SK-N-SH (cell line): ENCODE measurements at regions not wholly inside any gene's neighbourhood (a gene's known extent, or its start where the extent isn't known, plus 50 kb on each side); places are given as distances from the start of the nearest gene placed in this dataset.

Source experiments
- CTCF ChIA-PET: fragments of 300-600, 350-600 bp; formaldehyde crosslinking; extraction: SDS; loops from one replicate; lab custom pipeline; 2021; lab: Yijun Ruan, JAX
- POLR2A ChIA-PET: fragments of 350-600 bp; sonication (Branson Sonifier 250); formaldehyde crosslinking; extraction: SDS; loops from one replicate; lab custom pipeline; 2020; ENCODE audit warnings: antibody characterized with exemption, inconsistent platforms; lab: Yijun Ruan, JAX
- DNase-seq: peaks from one replicate; pipeline ENCODE4 v3.0.0; 2012
- H2AFZ ChIP-seq: fragments of 200-600 bp; sonication (generic); 2 replicates; pipeline ENCODE4 v1.8.1; 2016; ENCODE audit warnings: antibody characterized with exemption, mild to moderate bottlenecking, low read depth
- H3F3A ChIP-seq: fragments of 200-600 bp; sonication (generic); replicated peaks from 2 replicates; pipeline ENCODE3; 2016; ENCODE audit warnings: antibody characterized with exemption, mild to moderate bottlenecking; ENCODE audit not compliant: insufficient read depth
- H3K27ac ChIP-seq, 2 experiments: fragments of 200-500 bp in 1 of 2; fragments of 200-600 bp in 1 of 2; sonication (Bioruptor generic) in 1 of 2; sonication (generic), shearing (Covaris generic) in 1 of 2; 2 replicates each; pipeline versions ENCODE4 v1.5.1 to v1.6.1; 2014 to 2016; ENCODE audit warnings: low read depth in 2 of 2, inconsistent platforms in 1 of 2, low read length in 1 of 2, mild to moderate bottlenecking in 1 of 2, mixed read lengths in 1 of 2
- H3K27me3 ChIP-seq: fragments of 200-600 bp; sonication (generic), shearing (Covaris generic); 2 replicates; pipeline ENCODE4 v1.6.1; 2016; ENCODE audit warnings: mixed run types; ENCODE audit not compliant: insufficient read depth
- H3K36me3 ChIP-seq, 2 experiments: fragments of 200-500 bp in 1 of 2; fragments of 200-600 bp in 1 of 2; sonication (Bioruptor generic) in 1 of 2; sonication (generic) in 1 of 2; replicated peaks in 1 of 2; 2 replicates each; pipeline versions ENCODE3 to v1.5.1; 2014 to 2016; ENCODE audit warnings: low read length in 1 of 2, mild to moderate bottlenecking in 1 of 2; ENCODE audit not compliant: insufficient read depth in 2 of 2, control insufficient read depth in 1 of 2
- H3K4me1 ChIP-seq, 2 experiments: fragments of 200-500 bp in 1 of 2; fragments of 200-600 bp in 1 of 2; sonication (Bioruptor generic) in 1 of 2; sonication (generic), shearing (Covaris generic) in 1 of 2; 2 replicates each; pipeline versions ENCODE4 v1.5.1 to v1.6.1; 2014 to 2016; ENCODE audit warnings: low read depth in 1 of 2, low read length in 1 of 2, mixed run types in 1 of 2; ENCODE audit not compliant: insufficient read depth in 2 of 2, control insufficient read depth in 1 of 2
- H3K4me2 ChIP-seq: fragments of 200-600 bp; sonication (generic), shearing (Covaris generic); 2 replicates; pipeline ENCODE4 v1.6.1; 2017; ENCODE audit warnings: mixed run types
- H3K4me3 ChIP-seq, 2 experiments: fragments of 200-500 bp in 1 of 2; fragments of 200-600 bp in 1 of 2; sonication (Bioruptor generic) in 1 of 2; sonication (generic), shearing (Covaris generic) in 1 of 2; 2 replicates each; pipeline versions ENCODE4 v1.5.1 to v1.8.1; 2014 to 2016; ENCODE audit warnings: low read depth in 2 of 2, inconsistent platforms in 1 of 2, low read length in 1 of 2, mild to moderate bottlenecking in 1 of 2, mixed read lengths in 1 of 2, moderate library complexity in 1 of 2
- H3K79me2 ChIP-seq: fragments of 200-600 bp; sonication (generic); 2 replicates; pipeline ENCODE4 v1.8.1; 2017; ENCODE audit warnings: mild to moderate bottlenecking; ENCODE audit not compliant: insufficient read depth
- H3K9ac ChIP-seq: fragments of 200-600 bp; sonication (generic); 2 replicates; pipeline ENCODE4 v1.6.1; 2017; ENCODE audit warnings: mixed run types
- H3K9me2 ChIP-seq: fragments of 200-600 bp; sonication (generic); 2 replicates; pipeline ENCODE4 v1.6.1; 2017; ENCODE audit warnings: mixed run types
- H3K9me3 ChIP-seq: fragments of 200-600 bp; sonication (generic); 2 replicates; pipeline ENCODE4 v1.6.1; 2017; ENCODE audit warnings: mixed run types, mild to moderate bottlenecking, moderate library complexity
- H4K20me1 ChIP-seq: fragments of 200-600 bp; sonication (generic); 2 replicates; pipeline ENCODE4 v1.6.1; 2017; ENCODE audit warnings: mild to moderate bottlenecking, mixed run types; ENCODE audit not compliant: insufficient read depth
- CTCF ChIP-seq: fragments of 200-600 bp; sonication (generic); IDR thresholded peaks from 2 replicates; pipeline ENCODE4 v1.6.1; 2017; ENCODE audit warnings: antibody characterized with exemption, mild to moderate bottlenecking, moderate library complexity
- ELF1 ChIP-seq: IDR thresholded peaks from 2 replicates; pipeline ENCODE4 v1.4.0; 2012
- EP300 ChIP-seq, 2 experiments: IDR thresholded peaks; 2 replicates each; pipeline versions ENCODE4 v1.4.0 to v1.6.1; 2012; ENCODE audit warnings: borderline replicate concordance in 1 of 2, low read depth in 1 of 2, low read length in 1 of 2
- FOSL2 ChIP-seq: IDR thresholded peaks from 2 replicates; pipeline ENCODE4 v1.4.0; 2012; ENCODE audit warnings: low read depth, mild to moderate bottlenecking, moderate library complexity, borderline replicate concordance
- GATA2 ChIP-seq: sonication (generic); formaldehyde crosslinking; IDR thresholded peaks from 2 replicates; pipeline ENCODE4 v1.5.0; 2020; ENCODE audit warnings: mild to moderate bottlenecking, missing genetic modification reagents
- JUND ChIP-seq: IDR thresholded peaks from 2 replicates; pipeline ENCODE4 v1.4.0; 2012
- NFIC ChIP-seq: IDR thresholded peaks from 2 replicates; pipeline ENCODE4 v1.4.0; 2012; ENCODE audit warnings: borderline replicate concordance
- PBX3 ChIP-seq: IDR thresholded peaks from 2 replicates; pipeline ENCODE4; 2012
- RCOR1 ChIP-seq: fragments of 150-350 bp; IDR thresholded peaks from 2 replicates; pipeline ENCODE4 v1.6.1; 2017; ENCODE audit warnings: antibody characterized with exemption, low read length
- REST ChIP-seq: IDR thresholded peaks from 2 replicates; pipeline ENCODE4 v1.6.1; 2012; ENCODE audit warnings: mild to moderate bottlenecking, low read depth, low read length, moderate library complexity
- RFX5 ChIP-seq: IDR thresholded peaks from 2 replicates; pipeline ENCODE4 v1.6.1; 2012; ENCODE audit warnings: mild to moderate bottlenecking, improper control_type of control experiment, low read length
- TCF12 ChIP-seq: IDR thresholded peaks from 2 replicates; pipeline ENCODE4 v1.4.0; 2012
- USF2 ChIP-seq: fragments of 150-350 bp; IDR thresholded peaks from 2 replicates; pipeline ENCODE4 v1.6.1; 2017; ENCODE audit warnings: antibody characterized with exemption, low read length, low read depth, borderline replicate concordance
- ZBTB33 ChIP-seq: IDR thresholded peaks from 2 replicates; pipeline ENCODE4 v1.4.0; 2012; ENCODE audit warnings: low read depth, borderline replicate concordance
- WGBS: methylation state at CpG from one replicate; pipeline ENCODE4 v1.1.6; 2017; ENCODE audit warnings: low lambda C conversion rate; 5-methylcytosine and 5-hydroxymethylcytosine counted together

GRCh38 chr2:14550658-14551057 lies 81.9 kb upstream of the LRATD1 start:
- Histone ChIP-seq H3K4me2 (no peak overlapping the region), H3K36me3 (no peaks in the 10 kb centered on the region), H2AFZ (no peak overlapping the region), H3K9me3 (no peaks in the 10 kb centered on the region), H3K27me3 (no peaks in the 10 kb centered on the region), H3K4me1 (no peaks in the 10 kb centered on the region), H3K4me3 (no peak overlapping the region), H3K9me2 (no peaks in the 10 kb centered on the region), H3K27ac (no peak overlapping the region), H4K20me1 (no peaks in the 10 kb centered on the region), H3F3A (no peaks in the 10 kb centered on the region), H3K9ac (no peak overlapping the region), H3K79me2 (no peaks in the 10 kb centered on the region)
- no peak for DNase-seq
- WGBS, result 56% methylated on average over 3 of the region's 3 CpGs
- ChIA-PET POLR2A (no interaction called here), CTCF (no interaction called here)
- no peak for TF ChIP-seq PBX3
- no peak for TF ChIP-seq FOSL2
- TF ChIP-seq ELF1, result no peak
- no peak for TF ChIP-seq RFX5
- no peak for TF ChIP-seq USF2
- no peak for TF ChIP-seq NFIC
- no peak for TF ChIP-seq EP300 (IDR thresholded peaks at IDR 0.05; ENCODE audit: borderline replicate concordance in 1 of 2, low read depth in 1 of 2, low read length in 1 of 2)
- TF ChIP-seq ZBTB33, result no peak
- no peak for TF ChIP-seq JUND
- TF ChIP-seq TCF12, result no peak
- TF ChIP-seq REST, result no peak

GRCh38 chr2:14551069-14551468 lies 81.4 kb upstream of the LRATD1 start:
- no peaks in the 10 kb centered on the region for H3K4me1 ChIP-seq
- no peak for DNase-seq
- no peaks in the 10 kb centered on the region for H4K20me1 ChIP-seq
- WGBS, result 66% methylated on average over 3 of the region's 3 CpGs
- H3F3A ChIP-seq, result no peaks in the 10 kb centered on the region
- no peaks in the 10 kb centered on the region for H3K27me3 ChIP-seq
- no peak overlapping the region for H3K4me2 ChIP-seq
- no peak overlapping the region for H2AFZ ChIP-seq
- H3K9me3 ChIP-seq, result no peaks in the 10 kb centered on the region
- H3K27ac ChIP-seq, result no peak overlapping the region
- ChIA-PET CTCF (no interaction called here), POLR2A (no interaction called here)
- H3K4me3 ChIP-seq, result no peak overlapping the region
- no peak overlapping the region for H3K9ac ChIP-seq
- H3K9me2 ChIP-seq, result no peaks in the 10 kb centered on the region
- no peaks in the 10 kb centered on the region for H3K36me3 ChIP-seq
- no peaks in the 10 kb centered on the region for H3K79me2 ChIP-seq
- TF ChIP-seq CTCF (no peak), GATA2 (CRISPR knock-in tag) (no peak), RCOR1 (no peak), PBX3 (no peak), REST (no peak)
